ENCODE measurements at regions not wholly inside any gene's neighbourhood (a gene's known extent, or its start where the extent isn't known, plus 50 kb on each side); places are given as distances from the start of the nearest gene placed in this dataset.
"Not testable (repeated sequence)": the region's sequence is repeated elsewhere in the genome, so short reads cannot be mapped to it uniquely, and the experiment has no call there.

DNA sequence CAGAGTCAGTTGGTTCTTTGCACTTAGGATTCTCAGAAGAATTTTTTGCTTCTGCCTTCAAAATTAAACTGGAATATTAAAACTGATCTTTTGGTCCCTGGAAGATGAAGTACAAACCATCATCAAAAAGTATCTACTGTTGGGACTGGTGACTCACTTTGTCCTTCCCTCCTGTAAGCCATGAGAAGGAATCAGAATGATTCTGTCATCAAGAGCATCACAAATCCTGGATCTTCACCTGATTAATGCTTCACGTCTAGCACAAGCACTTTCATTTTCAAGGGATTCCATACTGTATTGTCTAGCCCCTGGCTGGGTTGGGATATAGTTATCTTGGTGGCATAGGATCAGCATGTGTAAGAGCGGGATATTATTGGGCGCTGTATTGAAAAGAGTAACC lies 69.3 kb upstream of the CYP1B1 start:
- Mint-ChIP-seq H3K4me3 (no peak overlapping the region), H3K36me3 (ENCODE audit: low read depth) (no peaks in the 10 kb centered on the region), H3K9me3 (ENCODE audit: low read depth) (no peaks in the 10 kb centered on the region), H3K27ac (no peak overlapping the region), H3K4me1 (peaks cover 13% of the 10 kb centered on the region), H3K27me3 (peaks cover 12% of the 10 kb centered on the region)
- POLR2A ChIA-PET = no interaction called here
- CTCF ChIA-PET = no interaction called here
- DNase-seq (no peak), ATAC-seq (no peak)
- intact Hi-C loops (cut with DNase I, micrococcal nuclease) = no loop called here

DNA sequence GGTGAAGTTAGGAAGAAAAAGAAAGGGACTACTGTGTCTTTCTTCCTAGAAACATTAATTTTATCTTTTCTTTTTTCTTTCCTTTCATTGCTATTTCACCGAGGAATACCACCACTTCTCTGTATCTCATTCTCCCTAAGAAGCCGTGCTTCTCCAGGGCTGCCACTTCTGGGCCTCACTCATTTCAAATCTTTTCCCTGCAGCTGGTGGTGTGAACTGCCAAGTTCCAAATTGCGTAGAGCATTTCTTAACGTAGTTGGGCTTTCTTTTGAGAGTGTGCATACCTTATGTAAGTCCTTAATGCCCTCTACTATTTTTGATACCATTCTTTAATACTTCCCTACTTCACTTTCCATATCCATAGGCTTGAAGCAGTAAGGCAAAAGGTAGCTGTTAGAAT lies 66.7 kb upstream of the CYP1B1 start:
- H3K4me1 Mint-ChIP-seq = peaks cover 13% of the 10 kb centered on the region
- peaks cover 12% of the 10 kb centered on the region for H3K27me3 Mint-ChIP-seq
- no peak overlapping the region for H3K27ac Mint-ChIP-seq
- ATAC-seq (no peak), DNase-seq (no peak)
- ChIA-PET CTCF (interaction anchor here (1.3 kb wide), 1 partner anchor 14 kb away, joined by 3 read pairs; no protein-coding TSS in a partner anchor), POLR2A (no interaction called here)
- H3K9me3 Mint-ChIP-seq (ENCODE audit: low read depth) = no peaks in the 10 kb centered on the region
- H3K4me3 Mint-ChIP-seq = no peak overlapping the region
- H3K36me3 Mint-ChIP-seq (ENCODE audit: low read depth) = no peaks in the 10 kb centered on the region
- intact Hi-C loops (cut with DNase I, micrococcal nuclease) = no loop called here

DNA sequence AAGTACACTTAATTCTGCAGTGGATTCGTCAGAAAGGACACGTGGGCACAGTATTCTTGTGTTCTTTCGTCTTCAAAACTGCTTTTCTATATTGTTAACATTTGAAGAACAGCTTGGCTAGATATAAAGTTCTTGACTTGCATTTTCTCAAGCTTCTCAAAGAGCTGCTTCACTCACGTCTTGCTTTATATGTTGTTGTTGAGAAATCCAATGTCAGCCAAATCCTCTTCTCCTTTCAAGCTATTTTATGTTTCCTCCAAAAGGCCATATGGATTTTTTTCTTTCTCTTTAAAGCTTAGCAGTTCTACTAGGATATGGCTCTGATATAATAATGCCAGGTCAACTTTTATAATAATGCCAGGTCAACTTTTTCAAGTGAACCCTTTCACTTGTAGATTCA lies 65.5 kb upstream of the CYP1B1 start:
- DNase-seq = no peak
- no peaks in the 10 kb centered on the region for H3K9me3 Mint-ChIP-seq (ENCODE audit: low read depth)
- CTCF ChIA-PET = no interaction called here
- no peaks in the 10 kb centered on the region for H3K36me3 Mint-ChIP-seq (ENCODE audit: low read depth)
- H3K27ac Mint-ChIP-seq = no peak overlapping the region
- intact Hi-C loops (cut with DNase I, micrococcal nuclease) = no loop called here
- no peak overlapping the region for H3K4me3 Mint-ChIP-seq
- H3K27me3 Mint-ChIP-seq = peaks cover 17% of the 10 kb centered on the region
- peaks cover 4% of the 10 kb centered on the region for H3K4me1 Mint-ChIP-seq
- POLR2A ChIA-PET = no interaction called here
- ATAC-seq = no peak

DNA sequence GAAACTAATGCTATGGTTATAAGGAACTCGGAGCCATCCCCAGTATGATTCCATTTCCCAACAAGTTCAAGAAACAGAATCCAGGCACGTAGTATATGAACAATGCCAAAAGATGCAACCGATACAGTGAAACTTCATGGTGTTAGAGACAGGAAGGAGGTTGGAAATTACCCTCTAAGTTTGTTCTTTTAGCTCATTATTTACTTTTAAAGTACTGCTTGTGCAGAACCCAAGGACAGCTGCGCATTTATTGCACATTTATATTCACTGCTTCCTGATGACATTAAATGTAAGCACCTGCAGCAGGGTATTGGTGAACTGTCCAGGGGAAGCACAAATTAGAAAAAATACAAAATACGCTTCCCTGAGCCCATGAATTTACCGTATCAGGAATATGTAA lies 63.0 kb upstream of the CYP1B1 start:
- H3K36me3 Mint-ChIP-seq (ENCODE audit: low read depth) = no peaks in the 10 kb centered on the region
- ATAC-seq = no peak
- CTCF ChIA-PET = interaction anchor here (1.3 kb wide), 1 partner anchor 10 kb away, joined by 3 read pairs; no protein-coding TSS in a partner anchor
- no peak for DNase-seq
- POLR2A ChIA-PET = no interaction called here
- no peaks in the 10 kb centered on the region for H3K9me3 Mint-ChIP-seq (ENCODE audit: low read depth)
- no peaks in the 10 kb centered on the region for H3K4me1 Mint-ChIP-seq
- intact Hi-C loops (cut with DNase I, micrococcal nuclease) = no loop called here
- peaks cover 18% of the 10 kb centered on the region for H3K27me3 Mint-ChIP-seq
- H3K27ac Mint-ChIP-seq = no peak overlapping the region
- H3K4me3 Mint-ChIP-seq = no peak overlapping the region

DNA sequence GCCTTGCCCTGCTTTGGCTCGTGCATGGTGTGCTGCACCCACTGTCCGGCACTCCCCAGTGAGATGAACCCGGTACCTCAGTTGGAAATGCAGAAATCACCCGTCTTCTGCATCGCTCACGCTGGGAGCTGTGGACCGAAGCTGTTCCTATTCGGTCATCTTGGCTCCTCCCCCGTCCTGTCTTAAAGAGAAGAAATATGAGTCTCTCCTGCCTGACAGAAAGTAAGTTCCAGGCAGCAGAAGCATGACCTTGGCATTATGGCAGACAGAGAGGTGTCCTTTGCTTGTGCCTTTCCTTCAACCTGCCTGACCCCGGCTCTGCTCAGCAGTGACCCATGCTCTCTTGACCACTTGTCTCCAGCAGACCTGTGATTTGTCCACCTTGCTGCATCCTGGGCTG lies 62.5 kb upstream of the CYP1B1 start:
- CTCF ChIA-PET = no interaction called here
- H3K4me1 Mint-ChIP-seq = no peaks in the 10 kb centered on the region
- no peak overlapping the region for H3K4me3 Mint-ChIP-seq
- H3K27me3 Mint-ChIP-seq = peaks cover 18% of the 10 kb centered on the region
- POLR2A ChIA-PET = no interaction called here
- ATAC-seq (no peak), DNase-seq (no peak)
- intact Hi-C loops (cut with DNase I, micrococcal nuclease) = no loop called here
- H3K36me3 Mint-ChIP-seq (ENCODE audit: low read depth) = no peaks in the 10 kb centered on the region
- H3K27ac Mint-ChIP-seq = no peak overlapping the region
- H3K9me3 Mint-ChIP-seq (ENCODE audit: low read depth) = no peaks in the 10 kb centered on the region

DNA sequence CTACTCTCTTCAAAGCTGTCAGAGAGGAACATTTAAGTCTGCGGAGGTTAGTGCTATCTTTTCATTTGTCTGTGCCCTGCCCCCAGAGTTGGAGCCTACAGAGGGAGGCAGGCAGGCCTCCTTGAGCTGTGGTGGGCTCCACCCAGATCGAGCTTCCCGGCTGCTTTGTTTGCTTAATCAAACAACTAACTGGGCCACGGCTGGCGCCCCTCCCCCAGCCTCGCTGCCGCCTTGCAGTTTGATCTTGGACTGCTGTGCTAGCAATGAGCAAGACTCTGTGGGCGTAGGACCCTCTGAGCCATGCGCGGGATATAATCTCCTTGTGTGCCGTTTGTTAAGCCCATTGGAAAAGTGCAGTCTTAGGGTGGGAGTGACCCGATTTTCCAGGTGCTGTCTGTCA lies 62.0 kb upstream of the CYP1B1 start:
- POLR2A ChIA-PET; intact Hi-C loops (cut with DNase I, micrococcal nuclease); H3K9me3 Mint-ChIP-seq (ENCODE audit: low read depth); CTCF ChIA-PET; H3K36me3 Mint-ChIP-seq (ENCODE audit: low read depth); ATAC-seq; H3K4me1 Mint-ChIP-seq; H3K4me3 Mint-ChIP-seq; H3K27ac Mint-ChIP-seq; DNase-seq: not testable (repeated sequence)
- H3K27me3 Mint-ChIP-seq = peaks cover 18% of the 10 kb centered on the region

DNA sequence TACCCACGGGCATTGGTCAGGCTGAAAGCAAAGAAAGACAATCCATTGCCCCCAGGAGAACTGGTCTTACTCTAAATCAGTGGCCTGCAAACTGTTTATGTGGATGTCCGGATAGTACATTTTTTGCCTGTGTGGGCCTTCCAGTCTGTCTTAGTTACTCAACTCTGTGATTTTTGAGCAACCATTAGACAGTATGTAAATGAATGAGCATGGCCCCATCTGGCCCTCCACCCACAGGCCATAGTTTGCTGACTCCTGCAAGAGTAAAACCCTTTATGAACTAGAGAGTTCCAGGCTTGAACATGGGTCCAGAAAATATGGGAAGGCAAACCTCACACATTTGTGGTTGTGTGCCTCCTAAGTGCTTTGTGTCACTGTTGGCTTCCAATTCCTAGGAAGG lies 55.7 kb upstream of the CYP1B1 start:
- ChIA-PET CTCF (no interaction called here), POLR2A (no interaction called here)
- Mint-ChIP-seq H3K27ac (no peak overlapping the region), H3K4me1 (peaks cover 3% of the 10 kb centered on the region), H3K9me3 (ENCODE audit: low read depth) (peaks cover 11% of the 10 kb centered on the region), H3K27me3 (peaks cover 1% of the 10 kb centered on the region), H3K36me3 (ENCODE audit: low read depth) (peaks cover 3% of the 10 kb centered on the region), H3K4me3 (no peak overlapping the region)
- DNase-seq = no peak
- ATAC-seq = no peak
- intact Hi-C loops (cut with DNase I, micrococcal nuclease) = no loop called here

DNA sequence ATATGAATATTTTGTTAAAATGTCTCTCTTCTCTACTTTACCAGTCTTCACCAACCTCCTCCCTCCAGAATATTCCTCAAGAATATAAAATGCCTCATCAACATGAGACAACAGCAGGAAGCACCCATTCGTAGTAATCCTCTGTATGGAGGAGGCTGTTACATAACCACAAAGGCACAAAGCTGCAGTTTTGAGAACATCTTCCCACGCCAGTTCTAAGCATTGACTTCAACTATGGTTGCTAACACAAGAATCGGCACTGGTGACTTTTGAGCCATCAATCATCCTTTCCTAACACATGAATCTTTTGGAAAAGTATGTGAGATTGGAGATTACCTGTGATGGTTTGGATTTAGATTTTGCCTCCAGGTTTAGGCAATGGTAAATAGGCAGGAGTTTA lies 54.9 kb upstream of the CYP1B1 start:
- Mint-ChIP-seq H3K9me3 (ENCODE audit: low read depth) (peaks cover 18% of the 10 kb centered on the region), H3K36me3 (ENCODE audit: low read depth) (peaks cover 3% of the 10 kb centered on the region), H3K27ac (no peak overlapping the region), H3K4me3 (no peak overlapping the region), H3K4me1 (peaks cover 3% of the 10 kb centered on the region), H3K27me3 (no peaks in the 10 kb centered on the region)
- ChIA-PET POLR2A (no interaction called here), CTCF (no interaction called here)
- DNase-seq (no peak), ATAC-seq (no peak)
- intact Hi-C loops (cut with DNase I, micrococcal nuclease) = no loop called here

DNA sequence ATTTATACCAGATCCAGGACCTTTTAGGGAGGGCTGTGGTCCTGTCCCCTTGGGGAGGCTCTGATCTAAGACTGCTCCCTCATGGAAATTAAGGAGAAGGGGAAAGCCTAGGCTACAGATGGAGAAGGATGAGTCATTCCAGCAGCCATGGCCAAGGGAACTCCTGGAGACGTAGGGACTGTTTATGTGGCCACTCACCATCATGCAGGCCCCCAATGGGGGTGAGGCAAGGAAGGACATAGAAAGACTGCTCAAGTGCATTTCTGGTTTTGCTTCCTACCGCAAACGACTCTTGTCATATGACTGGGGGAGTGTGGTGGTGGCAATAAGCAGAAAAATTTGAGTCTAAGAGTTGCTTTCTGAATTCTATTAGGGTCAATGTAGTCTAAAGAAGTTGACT lies 54.0 kb upstream of the CYP1B1 start:
- ChIA-PET CTCF (no interaction called here), POLR2A (no interaction called here)
- Mint-ChIP-seq H3K27me3 (no peaks in the 10 kb centered on the region), H3K9me3 (ENCODE audit: low read depth) (peaks cover 18% of the 10 kb centered on the region), H3K4me3 (no peak overlapping the region), H3K36me3 (ENCODE audit: low read depth) (peaks cover 3% of the 10 kb centered on the region), H3K4me1 (peaks cover 3% of the 10 kb centered on the region), H3K27ac (no peak overlapping the region)
- ATAC-seq (no peak), DNase-seq (no peak)
- intact Hi-C loops (cut with DNase I, micrococcal nuclease) = no loop called here

DNA sequence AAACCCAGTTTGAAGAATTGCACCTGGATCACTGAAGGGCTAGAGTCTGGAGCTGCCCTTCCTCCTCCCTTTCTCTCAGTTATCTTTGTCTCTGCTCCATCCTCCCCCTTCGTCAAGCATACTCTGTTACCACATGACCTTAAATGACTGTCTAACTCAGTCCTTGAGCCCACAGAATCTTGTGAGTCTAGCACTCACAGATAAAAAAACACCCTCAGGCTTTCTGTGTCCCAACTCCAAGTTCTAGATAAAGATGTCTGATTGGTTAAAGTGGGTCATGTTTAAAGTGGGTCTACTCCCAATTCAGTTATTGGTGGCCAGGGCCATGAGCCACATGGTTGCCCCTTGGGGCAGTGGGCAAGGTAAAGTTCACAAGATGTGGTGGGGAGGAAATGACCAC lies 53.5 kb upstream of the CYP1B1 start:
- Mint-ChIP-seq H3K4me1 (peaks cover 3% of the 10 kb centered on the region), H3K4me3 (no peak overlapping the region), H3K27ac (no peak overlapping the region), H3K9me3 (ENCODE audit: low read depth) (peaks cover 18% of the 10 kb centered on the region), H3K36me3 (ENCODE audit: low read depth) (peaks cover 3% of the 10 kb centered on the region), H3K27me3 (no peaks in the 10 kb centered on the region)
- ChIA-PET CTCF (interaction anchor here (0.9 kb wide), 2 partner anchors 10 to 14 kb away, joined by 3 read pairs; no protein-coding TSS in a partner anchor), POLR2A (no interaction called here)
- intact Hi-C loops (cut with DNase I, micrococcal nuclease) = no loop called here
- ATAC-seq (no peak), DNase-seq (no peak)

DNA sequence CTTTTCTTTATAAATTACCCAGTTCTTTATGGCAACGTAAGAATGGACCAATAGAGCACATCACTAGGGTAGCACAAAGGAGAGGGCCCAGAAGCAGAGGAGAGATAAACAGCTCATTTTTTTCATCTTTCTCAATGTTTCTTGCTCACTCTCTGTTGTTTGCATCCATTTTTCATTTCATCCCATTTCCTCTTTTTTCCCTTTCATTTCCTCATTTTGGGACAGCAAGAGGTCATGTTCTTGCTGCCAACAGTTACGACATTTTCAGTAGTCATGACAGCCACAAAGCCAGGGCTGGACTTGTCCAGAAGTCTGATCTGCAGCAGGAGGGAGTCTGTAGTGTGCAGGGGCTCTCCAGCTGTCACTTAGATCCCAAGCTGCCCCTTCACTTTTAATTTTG lies 52.7 kb upstream of the CYP1B1 start:
- no peak for ATAC-seq
- no peak for DNase-seq
- Mint-ChIP-seq H3K4me3 (no peak overlapping the region), H3K36me3 (ENCODE audit: low read depth) (peaks cover 3% of the 10 kb centered on the region), H3K4me1 (peaks cover 3% of the 10 kb centered on the region), H3K9me3 (ENCODE audit: low read depth) (peaks cover 18% of the 10 kb centered on the region), H3K27ac (no peak overlapping the region), H3K27me3 (no peaks in the 10 kb centered on the region)
- ChIA-PET POLR2A (no interaction called here), CTCF (interaction anchor here (0.9 to 1.2 kb wide), 3 partner anchors 11 to 29 kb away, joined by 3 to 4 read pairs (median 3); no protein-coding TSS in a partner anchor)
- intact Hi-C loops (cut with DNase I, micrococcal nuclease) = no loop called here

DNA sequence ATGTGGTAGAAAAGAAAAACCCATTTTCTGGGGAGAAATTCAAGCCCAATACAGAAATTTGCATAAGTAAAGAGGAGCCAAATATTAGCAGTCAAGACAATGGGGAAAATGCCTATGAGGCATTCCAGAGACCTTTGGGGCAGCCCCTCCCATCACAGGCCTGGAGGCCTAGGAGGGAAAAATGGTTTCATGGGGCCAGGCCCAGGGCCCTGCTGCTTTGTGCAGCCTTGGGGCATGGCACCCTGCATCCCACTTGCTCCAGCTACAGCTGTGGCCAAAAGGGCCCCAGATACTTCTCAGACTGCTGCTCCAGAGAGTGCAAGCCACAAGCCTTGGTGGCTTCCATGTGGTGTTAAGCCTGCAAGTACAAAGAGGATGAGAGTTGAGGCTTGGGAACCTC lies 51.3 kb upstream of the CYP1B1 start:
- ATAC-seq = no peak
- H3K4me1 Mint-ChIP-seq = peaks cover 3% of the 10 kb centered on the region
- POLR2A ChIA-PET = no interaction called here
- peaks cover 18% of the 10 kb centered on the region for H3K9me3 Mint-ChIP-seq (ENCODE audit: low read depth)
- H3K4me3 Mint-ChIP-seq = no peak overlapping the region
- intact Hi-C loops (cut with DNase I, micrococcal nuclease) = no loop called here
- H3K27me3 Mint-ChIP-seq = no peaks in the 10 kb centered on the region
- H3K27ac Mint-ChIP-seq = no peak overlapping the region
- DNase-seq = no peak
- H3K36me3 Mint-ChIP-seq (ENCODE audit: low read depth) = peaks cover 3% of the 10 kb centered on the region
- CTCF ChIA-PET = no interaction called here

DNA sequence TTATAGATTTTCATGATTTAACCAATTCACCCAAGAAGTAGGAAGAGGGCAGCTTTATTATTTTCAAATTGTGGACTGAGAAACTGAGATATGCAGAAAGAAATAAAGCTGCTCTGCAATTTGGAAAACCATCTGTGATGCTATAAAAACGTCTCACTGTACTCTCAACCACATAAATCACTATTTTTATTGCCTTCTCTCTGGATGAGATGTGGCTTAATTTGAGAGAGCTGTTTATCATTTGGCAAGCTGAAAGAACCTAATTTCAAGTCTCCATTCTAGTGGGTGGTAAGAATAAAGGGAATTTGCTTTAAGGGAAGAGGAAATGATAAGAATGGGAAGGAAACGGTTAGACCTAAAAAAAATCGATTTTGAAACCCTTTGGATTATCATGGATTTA lies 49.9 kb upstream of the CYP1B1 start:
- intact Hi-C loops (cut with DNase I, micrococcal nuclease) = no loop called here
- CTCF ChIA-PET = interaction anchor here (0.7 to 0.9 kb wide), 3 partner anchors 75 to 382 kb away, joined by 3 read pairs; no protein-coding TSS in a partner anchor
- peaks cover 3% of the 10 kb centered on the region for H3K36me3 Mint-ChIP-seq (ENCODE audit: low read depth)
- H3K27me3 Mint-ChIP-seq = no peaks in the 10 kb centered on the region
- H3K4me1 Mint-ChIP-seq = peaks cover 1% of the 10 kb centered on the region
- H3K4me3 Mint-ChIP-seq = no peak overlapping the region
- ATAC-seq (no peak), DNase-seq (no peak)
- H3K27ac Mint-ChIP-seq = no peak overlapping the region
- POLR2A ChIA-PET = no interaction called here
- peaks cover 18% of the 10 kb centered on the region for H3K9me3 Mint-ChIP-seq (ENCODE audit: low read depth)

Data from activated CD4-positive, alpha-beta T cell treated with anti-CD3 and anti-CD28 coated beads for 36 hours (primary cell).